H9 (cell line): ENCODE measurements at regions not wholly inside any gene's neighbourhood (a gene's known extent, or its start where the extent isn't known, plus 50 kb on each side); places are given as distances from the start of the nearest gene placed in this dataset.

Source experiments
- DNase-seq: peaks from one replicate; pipeline ENCODE4 v3.0.0-alpha.2; 2017
- H2AFZ ChIP-seq: one replicate; pipeline ENCODE4 v1.6.1; 2013; ENCODE audit warnings: mild to moderate bottlenecking, low read length, control low read depth, moderate library complexity
- H2AK5ac ChIP-seq: 2 replicates; pipeline ENCODE4 v1.6.1; 2013; ENCODE audit warnings: low read length, control low read depth, mixed read lengths; ENCODE audit not compliant: insufficient read length
- H2BK120ac ChIP-seq: one replicate; pipeline ENCODE4 v1.6.1; 2013; ENCODE audit warnings: low read depth, mild to moderate bottlenecking, low read length, control low read depth, inconsistent platforms; ENCODE audit not compliant: poor library complexity, severe bottlenecking
- H2BK12ac ChIP-seq: 2 replicates; pipeline ENCODE4 v1.6.1; 2013; ENCODE audit warnings: low read length, control low read depth, mixed read lengths, low read depth; ENCODE audit not compliant: insufficient read length
- H2BK15ac ChIP-seq: 2 replicates; pipeline ENCODE4 v1.6.1; 2013; ENCODE audit warnings: low read depth, low read length, control low read depth
- H2BK20ac ChIP-seq: one replicate; pipeline ENCODE4 v1.6.1; 2013; ENCODE audit warnings: low read depth, mild to moderate bottlenecking, low read length, control low read depth, inconsistent platforms; ENCODE audit not compliant: poor library complexity, severe bottlenecking
- H2BK5ac ChIP-seq: 2 replicates; pipeline ENCODE4 v1.6.1; 2013; ENCODE audit warnings: low read length, control low read depth, mixed read lengths; ENCODE audit not compliant: insufficient read length
- H3K14ac ChIP-seq: 2 replicates; pipeline ENCODE4 v1.6.1; 2013; ENCODE audit warnings: low read length, control low read depth; ENCODE audit not compliant: insufficient read depth
- H3K18ac ChIP-seq: 2 replicates; pipeline ENCODE4 v1.6.1; 2013; ENCODE audit warnings: low read depth, mild to moderate bottlenecking, mixed read lengths, low read length, control low read depth; ENCODE audit not compliant: insufficient read length
- H3K23ac ChIP-seq: 2 replicates; pipeline ENCODE4 v1.6.1; 2013; ENCODE audit warnings: low read length, control low read depth, mixed read lengths, low read depth; ENCODE audit not compliant: insufficient read length
- H3K23me2 ChIP-seq: 2 replicates; pipeline ENCODE4 v1.6.1; 2013; ENCODE audit warnings: low read depth, mild to moderate bottlenecking, mixed read lengths, low read length, control low read depth; ENCODE audit not compliant: insufficient read length, poor library complexity, severe bottlenecking
- H3K27ac ChIP-seq: 2 replicates; pipeline ENCODE4 v1.5.1; 2013; ENCODE audit warnings: low read length, control low read depth, mixed read lengths, low read depth; ENCODE audit not compliant: insufficient read length
- H3K27me3 ChIP-seq: 2 replicates; pipeline ENCODE4 v1.6.1; 2013; ENCODE audit warnings: low read length, control low read depth, inconsistent platforms; ENCODE audit not compliant: insufficient read depth
- H3K4ac ChIP-seq: 2 replicates; pipeline ENCODE4 v1.6.1; 2013; ENCODE audit warnings: low read depth, mild to moderate bottlenecking, control low read depth, inconsistent platforms, low read length, moderate library complexity
- H3K4me1 ChIP-seq: 2 replicates; pipeline ENCODE4 v1.6.1; 2013; ENCODE audit warnings: low read length, control low read depth, inconsistent platforms; ENCODE audit not compliant: insufficient read depth
- H3K4me2 ChIP-seq: 2 replicates; pipeline ENCODE4 v1.6.1; 2013; ENCODE audit warnings: low read length, control low read depth, mixed read lengths; ENCODE audit not compliant: insufficient read length, insufficient read depth
- H3K56ac ChIP-seq: 2 replicates; pipeline ENCODE4 v1.6.1; 2013; ENCODE audit warnings: low read depth, mild to moderate bottlenecking, mixed read lengths, low read length, control low read depth; ENCODE audit not compliant: insufficient read length
- H3K79me1 ChIP-seq: 2 replicates; pipeline ENCODE4 v1.6.1; 2013; ENCODE audit warnings: low read depth, mild to moderate bottlenecking, moderate library complexity, low read length, control low read depth, inconsistent platforms; ENCODE audit not compliant: insufficient read depth, poor library complexity, severe bottlenecking
- H3K79me2 ChIP-seq: 2 replicates; pipeline ENCODE4 v1.6.1; 2013; ENCODE audit warnings: low read length, control low read depth, inconsistent platforms; ENCODE audit not compliant: insufficient read depth
- H3K9ac ChIP-seq: 2 replicates; pipeline ENCODE4 v1.6.1; 2013; ENCODE audit warnings: low read length, control low read depth, mixed read lengths; ENCODE audit not compliant: insufficient read length; ENCODE audit errors: extremely low read depth
- H3K9me3 ChIP-seq: one replicate; pipeline ENCODE4 v1.6.1; 2013; ENCODE audit warnings: low read depth, low read length, inconsistent platforms; ENCODE audit not compliant: control insufficient read depth
- H3T11ph ChIP-seq: one replicate; pipeline ENCODE4 v1.6.1; 2013; ENCODE audit warnings: mild to moderate bottlenecking, low read length, control low read depth, inconsistent platforms
- H4K20me1 ChIP-seq: one replicate; pipeline ENCODE4 v1.6.1; 2013; ENCODE audit not compliant: control insufficient read depth, insufficient read length, insufficient read depth
- H4K5ac ChIP-seq: 2 replicates; pipeline ENCODE4 v1.6.1; 2013; ENCODE audit warnings: low read depth, mild to moderate bottlenecking, mixed read lengths, low read length, control low read depth; ENCODE audit not compliant: insufficient read length
- H4K8ac ChIP-seq: replicated peaks from 2 replicates; pipeline ENCODE4 v1.6.1; 2013; ENCODE audit warnings: low read length, control low read depth, mixed read lengths, low read depth; ENCODE audit not compliant: insufficient read length
- H4K91ac ChIP-seq: 2 replicates; pipeline ENCODE4 v1.6.1; 2013; ENCODE audit warnings: low read depth, mild to moderate bottlenecking, moderate library complexity, mixed read lengths, low read length, control low read depth; ENCODE audit not compliant: insufficient read length
- H3K27ac Mint-ChIP-seq, 3 experiments: 2 replicates in 2 of 3; 3 replicates in 1 of 3; pipeline ENCODE4 v1.8.0; 2020 to 2021; ENCODE audit warnings: mixed read lengths in 3 of 3, mild to moderate bottlenecking in 1 of 3, moderate library complexity in 1 of 3
- H3K27me3 Mint-ChIP-seq: 2 replicates; pipeline ENCODE4 v1.8.0; 2021; ENCODE audit warnings: low read depth, mild to moderate bottlenecking, moderate library complexity, mixed read lengths
- H3K36me3 Mint-ChIP-seq, 3 experiments: 2 replicates in 2 of 3; 3 replicates in 1 of 3; pipeline ENCODE4 v1.8.0; 2020 to 2021; ENCODE audit warnings: low read depth in 3 of 3, mixed read lengths in 3 of 3; ENCODE audit not compliant: insufficient read depth in 1 of 3
- H3K4me1 Mint-ChIP-seq, 2 experiments: 2 replicates each; pipeline ENCODE4 v1.8.0; 2020; ENCODE audit warnings: mixed read lengths in 2 of 2
- H3K4me3 Mint-ChIP-seq, 2 experiments: 2 replicates in 1 of 2; 3 replicates in 1 of 2; pipeline ENCODE4 v1.8.0; 2020 to 2021; ENCODE audit warnings: mild to moderate bottlenecking in 2 of 2, mixed read lengths in 2 of 2, moderate library complexity in 1 of 2
- H3K9me3 Mint-ChIP-seq, 2 experiments: 2 replicates in 1 of 2; 3 replicates in 1 of 2; pipeline ENCODE4 v1.8.0; 2020; ENCODE audit warnings: mild to moderate bottlenecking in 2 of 2, mixed read lengths in 2 of 2, moderate library complexity in 1 of 2
- CTCF ChIP-seq: fragments of 200-600 bp; sonication (generic); conservative IDR thresholded peaks from 3 replicates; pipeline ENCODE4 v1.8.0; 2021; ENCODE audit warnings: antibody characterized with exemption, mild to moderate bottlenecking

- Histone ChIP-seq H2BK5ac (no peak overlapping the region), H3K56ac (no peak overlapping the region), H2AFZ (no peak overlapping the region), H4K20me1 (no peaks in the 10 kb centered on the region), H2BK15ac (no peak overlapping the region), H3K14ac (no peak overlapping the region), H2BK20ac (no peak overlapping the region), H3K23ac (no peak overlapping the region), H2BK120ac (no peak overlapping the region), H3K23me2 (no peaks in the 10 kb centered on the region), H3K79me2 (no peaks in the 10 kb centered on the region), H4K91ac (no peak overlapping the region), H3K79me1 (no peaks in the 10 kb centered on the region), H3K18ac (no peak overlapping the region), H3K4ac (no peak overlapping the region), H2BK12ac (no peak overlapping the region), H3K27ac (no peak overlapping the region), H3K27me3 (no peaks in the 10 kb centered on the region), H4K5ac (no peak overlapping the region), H3K4me1 (no peaks in the 10 kb centered on the region), H3T11ph (no peak overlapping the region), H4K8ac (no peak overlapping the region), H3K9ac (no peak overlapping the region), H3K4me2 (no peak overlapping the region), H2AK5ac (no peak overlapping the region), H3K9me3 (no peaks in the 10 kb centered on the region)
- peaks cover 3 to 5% of the 10 kb centered on the region in 2 experiments for H3K4me1 Mint-ChIP-seq
- peaks cover 0 to 12% (median 2%) of the 10 kb centered on the region in 3 experiments; a peak in 2 of 7 replicates for H3K36me3 Mint-ChIP-seq
- no peak overlapping the region for H3K4me3 Mint-ChIP-seq
- H3K27me3 Mint-ChIP-seq: no peaks in the 10 kb centered on the region
- TF ChIP-seq CTCF: no peak
- DNase-seq: no peak
- H3K27ac Mint-ChIP-seq: no peak overlapping the region
- no peaks in the 10 kb centered on the region for H3K9me3 Mint-ChIP-seq
Measured at GRCh38 chr13:54647275-54647674, 1618.7 kb downstream of the OLFM4 start.
